Forelimb muscle (tissue), 1 donor: ENCODE measurements at regions not wholly inside any gene's neighbourhood (a gene's known extent, or its start where the extent isn't known, plus 50 kb on each side); places are given as distances from the start of the nearest gene placed in this dataset.
A peak's percentile ranks its signal among the peaks of the same experiment; 100 is the strongest.

Experiments
- DNase-seq: peaks from one replicate; pipeline ENCODE4 v3.0.0-alpha.2; 2013; ENCODE audit warnings: low read depth

DNA sequence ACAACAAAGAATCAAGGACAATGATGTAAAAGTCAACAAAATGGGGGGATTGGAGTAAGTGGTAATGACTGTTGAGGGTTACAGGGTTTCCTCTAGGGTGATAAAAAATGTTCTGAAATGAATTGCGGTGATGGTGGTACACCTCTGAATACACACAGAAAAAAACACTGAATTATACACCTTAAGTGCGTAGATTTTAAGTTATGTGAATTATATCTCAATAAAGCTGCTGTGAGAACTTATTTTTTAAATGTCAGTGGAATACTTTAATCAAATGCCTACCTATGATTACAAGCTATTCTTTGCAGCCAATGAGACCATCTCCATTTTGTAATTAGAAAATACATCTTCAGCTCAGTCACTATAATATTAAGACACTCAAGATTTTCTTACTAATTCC is 53.5 kb downstream of the ZNF608 start:
- DNase-seq = no peak

DNA sequence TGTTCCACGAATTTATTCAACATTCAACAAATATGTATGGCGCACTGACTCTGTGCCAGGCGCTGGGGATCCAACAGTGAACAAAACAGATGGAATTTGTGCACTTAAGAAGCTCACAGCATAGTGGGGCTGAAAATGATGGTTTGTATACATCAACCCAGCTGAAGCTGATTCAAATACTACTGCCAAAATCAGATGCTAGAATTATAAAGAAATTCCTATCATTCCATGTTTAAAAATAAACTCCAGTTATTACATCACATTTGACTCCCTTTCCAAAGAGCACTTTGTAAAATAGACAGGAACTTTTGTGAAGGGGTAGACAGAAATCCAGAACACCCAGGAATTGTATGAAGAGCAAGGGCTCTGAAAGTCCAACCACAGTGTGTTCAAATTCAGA is 54.1 kb downstream of the ZNF608 start:
- no peak for DNase-seq

DNA sequence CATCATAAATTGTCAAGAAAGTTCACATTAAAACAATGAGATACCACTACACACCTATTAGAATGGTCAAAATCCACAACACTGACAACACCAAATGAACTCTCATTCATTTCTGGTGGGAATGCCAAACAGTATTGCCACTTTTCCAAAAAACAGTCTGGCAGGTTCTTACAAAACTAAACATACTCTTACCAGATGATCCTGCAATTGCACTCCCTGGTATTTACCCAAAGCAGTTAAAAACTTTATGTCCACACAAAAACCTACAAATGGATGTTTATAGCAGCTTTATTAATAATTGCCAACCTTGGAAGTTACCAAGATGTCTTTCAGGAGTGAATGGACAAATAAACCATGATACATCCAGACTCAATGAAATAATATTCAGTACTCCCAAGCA is 56.8 kb downstream of the ZNF608 start:
- DNase-seq = no peak

DNA sequence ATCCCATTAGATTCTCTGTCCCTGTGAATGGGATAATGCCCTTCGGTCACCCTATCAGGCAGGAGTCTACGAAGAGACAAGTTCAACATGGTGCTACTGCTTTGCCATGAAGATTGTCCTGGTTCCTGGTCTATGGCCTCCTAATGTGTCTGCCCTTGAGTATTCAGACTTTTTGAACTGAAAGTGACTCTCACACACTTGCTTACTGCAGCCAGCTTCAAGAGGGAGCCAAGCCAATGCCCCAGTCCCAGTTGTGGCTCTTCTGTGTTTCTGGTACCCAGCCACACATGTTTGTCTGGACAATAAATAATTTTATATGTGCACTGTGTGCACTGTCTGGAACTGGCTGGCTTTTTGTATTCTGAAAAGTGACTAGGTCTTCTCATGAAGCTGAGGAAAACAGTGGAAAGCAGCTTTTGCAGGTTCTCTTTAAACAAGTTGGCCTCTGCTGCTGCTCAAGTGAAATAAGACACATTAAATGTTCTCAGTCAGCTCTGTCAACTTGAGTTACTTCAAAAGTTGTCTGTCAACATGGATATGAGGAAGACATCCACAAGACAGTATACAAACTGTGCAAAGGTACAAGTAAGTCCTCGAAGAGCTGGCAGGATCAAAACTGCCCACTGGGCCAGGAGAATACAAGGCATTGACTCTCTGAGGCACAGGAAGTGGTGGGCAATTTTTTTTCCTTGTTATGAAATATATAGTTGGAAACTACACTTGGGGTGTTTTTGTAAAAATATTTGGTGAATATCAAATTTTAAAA is 60.0 kb downstream of the ZNF608 start:
- DNase-seq = no peak

DNA sequence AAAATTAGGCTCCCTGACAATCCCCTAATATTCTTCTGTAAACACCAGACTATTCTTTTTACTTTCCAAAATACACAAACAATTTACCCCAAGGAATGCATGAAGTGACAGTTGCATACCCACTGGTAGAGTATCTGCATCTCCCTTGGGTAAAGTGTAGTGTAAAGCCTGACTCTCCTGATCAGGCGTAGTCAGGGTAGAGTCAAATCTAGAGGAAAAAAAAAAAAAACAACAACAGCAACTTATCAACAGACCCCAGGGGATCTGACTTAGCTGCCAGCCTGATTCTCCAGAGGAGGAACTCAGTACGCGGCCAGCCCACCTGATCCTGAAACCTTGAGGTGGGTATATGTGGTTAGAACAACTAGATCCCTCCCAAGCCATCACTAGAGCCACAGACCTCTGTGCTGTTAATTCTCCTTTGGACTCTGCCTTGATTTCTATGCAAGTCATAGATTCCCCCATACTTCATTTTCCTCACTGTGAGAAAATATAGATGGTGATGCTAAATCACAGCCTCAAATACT is 61.0 kb downstream of the ZNF608 start:
- no peak for DNase-seq

DNA sequence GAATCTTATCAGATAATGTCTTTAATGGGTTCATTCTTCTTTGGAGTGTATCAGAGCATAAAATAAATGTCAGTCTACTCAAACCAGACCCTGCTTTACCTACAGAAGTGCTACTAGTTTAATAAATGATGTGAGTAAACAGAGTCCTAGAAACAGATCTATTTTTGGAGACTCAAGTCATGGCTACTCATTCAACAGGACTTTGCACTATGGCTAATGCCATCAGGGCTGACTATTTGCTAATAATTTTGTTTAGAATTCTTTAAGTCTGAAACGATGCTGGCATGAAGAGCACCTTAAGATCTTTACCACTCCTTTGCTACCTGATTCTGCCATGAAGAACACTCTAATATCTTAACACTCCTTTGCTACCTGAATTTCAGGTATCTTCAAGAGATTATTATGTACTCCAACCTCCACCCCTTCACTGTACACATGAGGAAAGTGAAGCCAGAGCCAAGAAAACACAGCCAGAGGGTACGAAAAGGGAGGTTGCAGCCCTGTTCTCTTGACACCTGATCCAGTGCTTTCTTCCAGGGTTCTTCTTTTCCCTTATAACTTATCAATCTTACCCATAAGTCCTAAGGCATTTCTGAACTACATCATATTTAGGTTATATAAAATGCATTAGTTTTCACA is 62.4 kb downstream of the ZNF608 start:
- DNase-seq = no peak

DNA sequence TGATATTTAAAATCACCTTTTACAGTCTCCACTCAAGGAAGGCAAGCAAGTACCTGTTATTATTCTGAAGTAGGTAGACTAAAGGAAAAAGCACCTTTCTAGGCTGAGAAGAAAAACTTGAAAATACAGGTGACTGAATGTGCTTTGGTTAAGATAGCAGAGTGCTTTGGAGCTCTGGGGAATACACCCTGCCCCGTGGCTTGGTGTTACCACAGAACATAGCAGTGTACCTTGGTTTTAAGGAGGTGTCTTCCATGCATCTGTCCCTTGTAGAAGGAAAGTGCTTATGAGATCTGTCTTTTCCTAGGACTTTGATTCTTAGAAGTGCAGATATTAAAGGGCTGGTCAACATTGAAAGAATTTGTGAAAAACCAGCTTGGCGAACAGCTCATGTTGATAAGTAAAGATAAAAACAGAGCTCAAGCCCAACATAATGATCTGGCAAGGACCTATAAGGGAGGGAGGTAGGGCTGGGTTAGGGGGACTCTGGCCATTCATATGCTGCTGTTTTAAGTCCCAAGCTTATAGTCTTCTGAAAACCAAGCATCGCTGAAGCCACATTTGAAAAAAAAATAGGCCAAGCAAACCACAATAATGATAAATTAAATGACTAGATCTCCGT is 66.8 kb downstream of the ZNF608 start:
- no peak for DNase-seq

DNA sequence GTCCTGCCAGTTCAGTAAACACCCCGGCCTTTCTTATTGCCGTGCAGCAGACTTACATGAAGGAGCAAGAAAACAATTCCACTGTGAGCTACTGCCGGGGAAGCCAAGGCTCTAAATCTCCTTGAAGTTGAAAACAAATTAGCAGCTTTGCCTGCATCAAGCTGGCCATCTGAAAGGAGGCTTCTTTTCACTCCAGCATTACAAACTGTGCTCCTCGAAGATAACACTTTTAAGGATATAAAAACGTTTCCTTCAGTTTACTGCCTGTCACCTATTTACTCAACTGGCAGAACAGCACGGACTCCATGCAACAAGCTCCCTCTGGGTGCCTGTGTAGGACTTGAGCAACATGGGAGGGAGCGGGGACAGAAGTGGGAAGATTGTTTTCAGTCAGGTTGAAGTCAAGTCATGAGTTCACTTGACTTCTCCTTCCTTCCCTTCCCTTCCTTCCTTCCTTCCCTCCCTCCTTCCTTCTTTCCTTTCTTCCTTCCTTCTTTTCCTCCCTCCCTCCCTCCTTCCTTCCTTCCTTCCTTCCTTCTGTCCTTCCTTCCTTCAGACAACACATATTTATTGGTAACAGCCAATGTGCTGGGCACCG is 67.4 kb downstream of the ZNF608 start:
- DNase-seq = no peak

DNA sequence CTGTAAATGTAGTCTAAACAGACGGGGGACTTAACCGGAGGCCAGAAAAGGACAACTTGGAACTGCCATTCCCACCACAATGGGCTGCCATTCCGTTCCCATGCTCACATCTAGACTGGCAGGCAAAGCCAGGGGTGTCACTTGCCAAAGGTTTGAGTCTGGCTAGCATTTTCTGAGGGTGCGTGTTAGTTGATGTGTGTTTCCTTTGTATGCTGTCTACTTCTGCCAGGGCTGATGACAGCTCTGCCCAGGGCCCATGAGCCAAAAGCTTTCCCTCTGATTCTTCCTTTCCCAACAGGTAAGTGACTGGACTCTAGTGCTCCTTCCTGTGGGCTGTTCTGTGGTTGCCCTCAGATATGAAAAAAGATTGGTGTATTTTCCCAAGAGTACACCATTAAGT is 68.0 kb downstream of the ZNF608 start:
- DNase-seq = no peak

DNA sequence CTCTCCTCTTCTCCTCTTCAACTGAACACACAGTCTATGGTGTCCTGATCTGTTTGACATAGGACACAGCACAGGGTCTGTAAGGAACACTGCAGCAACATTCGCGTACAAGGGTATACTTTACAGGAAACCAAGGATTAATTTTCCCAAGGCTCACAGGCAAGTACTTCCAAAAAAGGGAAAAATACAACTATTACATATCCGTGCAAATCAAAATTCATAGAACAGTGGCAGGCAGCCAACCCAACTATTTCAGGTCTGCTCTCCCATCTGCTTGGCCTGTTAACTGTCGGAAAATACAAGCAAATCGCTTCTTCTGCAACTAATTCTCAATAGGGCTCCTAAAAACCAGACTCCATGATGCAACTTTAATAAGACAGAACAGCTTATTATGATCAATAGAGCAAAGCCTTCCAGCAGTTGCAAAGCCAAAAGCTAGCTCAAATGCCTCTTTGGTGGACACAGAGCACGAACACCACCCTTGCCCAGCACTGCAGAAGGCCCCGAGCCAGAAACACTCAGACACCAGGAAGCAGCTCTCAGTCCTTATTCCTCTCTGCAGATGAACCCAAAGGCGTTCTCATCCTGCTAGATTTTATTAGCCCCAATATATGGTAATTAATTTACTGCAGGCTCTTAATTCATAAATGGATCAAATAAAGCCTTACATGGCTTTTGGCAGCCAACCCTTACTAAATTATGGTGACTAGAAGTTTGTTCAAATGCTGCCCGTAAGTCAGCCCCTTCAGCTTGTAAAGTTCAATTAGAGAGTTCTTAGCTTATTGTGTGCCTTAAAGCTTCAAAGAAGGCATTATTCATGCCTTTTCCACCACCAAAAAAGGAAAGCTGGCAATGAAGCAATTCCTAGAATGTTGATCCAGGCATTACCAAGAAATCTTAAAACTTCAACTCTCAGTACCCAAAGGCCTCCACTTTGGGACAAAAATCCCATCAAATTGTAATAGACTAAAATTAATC is 68.8 kb downstream of the ZNF608 start:
- peak; percentile 89 for DNase-seq

DNA sequence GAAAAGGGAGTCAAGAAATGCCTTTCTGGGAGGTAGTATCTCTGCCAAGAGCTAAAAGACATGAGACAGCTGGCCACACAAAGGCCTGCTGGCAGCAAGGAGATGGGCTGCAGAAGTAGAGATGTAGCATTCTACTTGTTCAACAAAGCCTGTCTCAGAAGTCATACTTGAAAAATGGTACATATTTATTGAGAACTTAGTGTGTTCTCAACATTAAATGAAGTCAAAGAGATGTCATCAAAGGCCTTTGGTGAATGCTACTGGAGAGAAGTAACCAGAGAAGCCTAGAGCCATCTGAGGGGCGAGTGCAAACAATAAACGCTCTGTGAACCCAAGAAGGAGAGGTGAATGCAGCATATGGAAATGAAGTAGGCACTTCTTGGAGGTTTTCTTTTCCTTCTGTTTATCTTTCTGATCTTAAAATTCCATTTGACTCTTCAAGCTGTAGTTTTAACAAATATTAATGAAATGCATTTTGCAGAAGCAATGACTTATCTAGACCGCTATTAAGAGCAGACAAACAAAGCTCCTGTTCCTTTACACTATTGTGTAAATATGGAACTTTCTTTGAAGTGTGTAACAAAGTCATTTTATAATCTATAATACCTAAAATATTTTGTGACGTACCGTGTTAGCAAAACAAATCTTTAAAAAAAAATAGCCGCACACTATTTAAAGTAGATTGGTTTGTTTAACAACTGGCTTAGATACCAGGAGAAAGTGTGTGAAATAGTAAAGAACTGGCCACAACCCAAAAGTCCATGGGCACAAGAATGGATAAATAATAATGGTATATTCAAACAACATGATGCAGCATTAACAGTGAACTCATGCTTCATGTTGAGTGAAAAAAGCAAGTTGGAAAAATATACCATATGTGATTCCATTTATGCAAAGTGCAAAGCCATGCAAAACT is 70.2 kb downstream of the ZNF608 start:
- DNase-seq = no peak

DNA sequence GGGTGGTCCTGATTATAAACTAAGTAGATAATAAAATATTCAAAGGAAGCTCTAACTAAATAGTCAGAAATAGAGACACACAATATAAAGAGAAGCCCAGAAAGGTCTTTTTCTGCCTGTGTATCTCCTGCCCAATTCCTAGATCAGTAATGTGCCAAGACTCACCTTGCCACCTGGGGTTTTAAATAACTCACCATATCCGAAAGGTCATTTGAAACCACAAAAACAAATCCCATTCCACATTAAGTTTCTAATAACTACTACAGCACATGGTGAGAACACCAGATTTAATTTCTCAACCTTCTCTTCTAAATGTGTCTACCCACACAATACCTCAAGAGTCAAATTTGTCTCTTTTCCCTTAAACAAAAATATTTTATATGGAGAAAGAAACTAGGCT is 75.2 kb downstream of the ZNF608 start:
- no peak for DNase-seq

DNA sequence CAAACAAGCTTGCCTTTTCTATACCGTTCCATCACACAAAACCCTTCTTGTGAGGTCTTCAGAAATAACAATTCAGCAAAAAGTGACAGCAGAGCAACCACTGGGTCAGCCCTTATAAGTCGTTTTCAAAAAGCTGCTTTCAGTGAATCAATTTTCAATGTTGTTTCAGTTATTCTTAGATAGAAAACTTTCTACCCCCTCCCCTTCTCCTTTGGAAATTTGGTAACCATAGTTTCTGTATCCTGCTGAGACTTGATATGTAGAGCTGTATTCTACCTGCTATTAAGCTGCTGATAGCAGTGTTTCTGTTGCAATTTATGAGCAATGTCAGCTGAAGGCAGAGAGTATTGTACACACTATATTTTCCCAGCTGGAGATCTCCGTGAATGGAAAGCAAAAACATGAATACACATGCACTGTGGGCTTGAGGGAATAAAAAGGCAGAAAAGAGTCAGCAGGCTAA is 75.7 kb downstream of the ZNF608 start:
- no peak for DNase-seq

DNA sequence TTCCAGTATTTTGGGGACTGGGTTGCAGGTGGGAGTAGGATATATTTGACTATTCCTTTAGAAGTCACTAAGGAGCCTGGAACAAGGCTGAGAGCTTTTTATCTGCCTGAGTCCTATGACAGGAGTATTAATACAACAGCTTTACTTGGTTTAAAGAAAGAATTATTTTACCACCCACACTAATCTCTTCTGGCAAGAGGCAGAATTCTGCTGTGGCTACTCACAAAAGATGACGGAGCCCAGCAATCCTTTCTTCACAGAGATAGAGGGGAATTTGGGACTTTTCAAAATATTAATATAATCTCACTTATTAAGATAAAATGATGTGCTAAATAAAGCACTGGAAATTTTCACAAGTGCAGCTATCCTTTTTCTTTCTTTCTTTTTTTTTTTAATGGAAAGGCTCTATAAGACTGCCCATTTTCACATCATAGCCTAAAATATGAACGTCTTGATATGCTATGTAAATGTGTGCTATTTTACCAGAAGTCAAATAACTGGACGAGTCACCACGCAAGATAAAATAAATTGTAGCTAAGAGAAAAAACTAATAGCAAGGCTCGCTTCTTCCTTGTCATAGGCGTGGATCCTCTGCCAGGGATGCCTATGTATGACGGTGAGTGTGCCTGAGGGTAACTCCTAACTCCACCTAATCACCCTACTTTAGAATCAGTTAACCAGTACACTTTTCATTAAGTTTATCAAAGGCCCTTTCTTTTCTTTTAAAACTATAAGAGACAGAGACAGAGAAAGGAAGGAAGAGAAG is 76.3 kb downstream of the ZNF608 start:
- no peak for DNase-seq

DNA sequence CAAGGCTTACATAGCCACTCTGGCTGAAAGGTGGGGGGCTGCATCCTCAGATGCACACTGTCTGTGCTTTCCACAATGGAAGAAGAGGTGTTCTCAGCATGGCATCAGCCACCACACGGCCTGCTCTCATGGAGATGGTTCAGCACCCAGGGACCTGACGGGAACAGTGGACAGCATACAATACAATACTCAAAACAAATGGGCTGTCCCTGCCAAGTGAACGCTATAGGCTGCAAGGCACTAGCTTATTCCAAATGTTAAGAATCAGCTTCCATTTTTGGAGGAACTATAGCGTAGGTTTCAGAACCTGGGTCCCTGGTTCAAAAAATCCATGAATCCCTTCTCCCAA is 77.2 kb downstream of the ZNF608 start:
- no peak for DNase-seq

DNA sequence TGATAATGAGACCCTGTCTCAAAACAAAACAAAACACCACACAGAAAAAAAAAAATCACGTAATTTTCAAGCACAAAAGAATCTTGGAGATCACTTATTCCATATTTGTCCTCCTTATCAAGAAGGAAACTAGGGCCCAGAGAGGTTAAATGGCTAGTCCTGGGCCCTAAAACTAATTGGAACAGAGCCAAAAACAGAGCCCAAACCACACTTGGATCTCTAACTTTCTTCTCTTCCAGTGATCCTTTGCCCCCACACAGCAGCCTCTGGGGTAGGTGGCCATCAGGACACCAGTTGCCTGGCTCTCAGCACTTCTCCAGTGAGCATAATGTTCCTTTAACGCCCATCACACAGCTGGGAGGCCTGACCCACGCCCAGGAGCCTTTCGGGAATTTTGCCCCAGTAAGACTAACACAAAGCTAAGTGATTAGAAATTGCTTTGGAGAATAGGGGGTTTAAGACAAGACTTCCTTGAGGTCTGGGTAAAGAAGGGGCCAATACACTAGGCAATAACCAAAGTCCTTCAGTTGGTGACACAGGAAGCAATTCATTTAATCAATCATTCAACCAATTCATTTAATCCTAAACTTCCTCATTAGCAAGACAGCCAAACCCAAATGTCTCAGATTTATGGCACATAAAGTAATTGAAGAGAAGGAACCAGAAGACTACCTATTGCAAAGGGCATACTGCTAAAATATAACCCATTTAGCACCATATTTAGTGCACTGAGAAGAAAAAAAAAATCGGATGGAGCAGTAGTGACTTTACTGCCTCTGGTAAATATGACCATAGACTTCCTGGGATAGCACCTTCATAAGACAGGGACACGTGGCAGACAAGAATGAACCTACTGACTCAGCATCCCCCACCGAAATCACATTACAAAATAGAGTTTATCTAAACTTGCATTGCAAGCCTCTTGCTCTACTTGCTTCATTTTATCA is 77.8 kb downstream of the ZNF608 start:
- no peak for DNase-seq

DNA sequence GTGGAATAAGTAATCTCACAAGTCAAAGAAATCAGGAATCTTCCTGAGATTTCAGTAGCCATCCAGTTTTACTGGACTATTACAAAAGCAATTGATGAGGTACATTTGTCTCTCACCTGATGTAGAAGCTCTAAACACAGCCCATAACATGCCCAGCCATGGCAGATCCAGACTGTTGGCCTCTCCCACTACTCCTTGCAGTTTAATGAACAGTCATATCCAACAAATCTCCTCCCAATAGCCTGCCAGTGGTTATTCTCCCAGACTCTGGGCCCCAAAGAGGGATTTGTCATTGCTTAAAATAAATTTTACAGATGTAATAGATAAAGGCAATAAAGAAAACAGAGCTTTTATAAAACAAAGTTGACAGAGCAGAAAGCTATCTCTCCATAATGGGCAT is 80.8 kb downstream of the ZNF608 start:
- DNase-seq = no peak

DNA sequence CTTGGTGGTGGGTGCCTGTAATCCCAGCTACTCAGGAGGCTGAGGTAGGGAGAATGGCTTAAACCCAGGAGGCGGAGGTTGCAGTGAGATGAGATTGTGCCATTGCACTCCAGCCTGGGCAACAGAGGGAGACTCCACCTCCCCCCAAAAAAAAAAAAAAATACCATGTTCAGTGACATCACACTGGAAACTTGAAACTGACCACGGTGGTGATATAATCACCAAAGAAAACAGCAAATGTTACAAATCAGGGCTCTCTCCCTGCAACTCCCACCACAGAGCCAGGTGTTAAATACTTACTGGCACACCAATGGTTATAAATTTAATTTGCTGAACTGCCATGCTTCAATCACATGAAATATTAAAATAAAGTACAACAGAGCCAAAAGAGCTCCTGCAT is 81.4 kb downstream of the ZNF608 start:
- no peak for DNase-seq
